NCI-H82 (cell line): ENCODE measurements at regions not wholly inside any gene's neighbourhood (a gene's known extent, or its start where the extent isn't known, plus 50 kb on each side); places are given as distances from the start of the nearest gene placed in this dataset.

Experiments used
- DNase-seq: peaks from one replicate; lab custom pipeline; 2025; lab: John Stamatoyannopoulos, UW

- DNase-seq = no peak
These were observed 55.4 kb downstream of the GSX1 start for GRCh38 chr13:27847669-27848068.

- no peak for DNase-seq
These were observed 59.0 kb downstream of the GSX1 start for GRCh38 chr13:27851096-27851850.

DNA sequence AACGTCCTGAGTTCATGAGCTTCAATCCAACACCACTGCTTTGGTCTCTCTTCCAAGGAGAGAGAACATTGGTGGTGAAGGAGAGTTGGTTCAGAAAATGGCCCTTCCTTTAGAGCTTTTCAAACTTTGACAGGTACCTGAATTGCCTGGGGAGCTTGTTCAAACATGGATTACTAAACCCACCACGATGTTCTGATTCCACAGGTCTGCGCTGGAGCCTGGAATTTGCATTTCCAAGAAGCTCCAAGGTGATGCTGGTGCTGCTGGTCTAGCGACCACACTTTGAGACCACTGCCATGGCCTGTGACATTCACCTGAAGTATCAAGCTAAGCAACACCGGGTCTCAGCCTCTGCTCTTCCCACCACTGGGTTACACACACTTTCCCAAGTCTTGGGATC lies 60.2 kb downstream of the GSX1 start:
- DNase-seq = no peak

GRCh38 chr13:27853335-27853734 lies 61.1 kb downstream of the GSX1 start:
- DNase-seq = no peak

- no peak for DNase-seq
These were observed 61.6 kb downstream of the GSX1 start for GRCh38 chr13:27853861-27854260.

- DNase-seq = no peak
These were observed 62.3 kb downstream of the GSX1 start for GRCh38 chr13:27854606-27855005.

DNA sequence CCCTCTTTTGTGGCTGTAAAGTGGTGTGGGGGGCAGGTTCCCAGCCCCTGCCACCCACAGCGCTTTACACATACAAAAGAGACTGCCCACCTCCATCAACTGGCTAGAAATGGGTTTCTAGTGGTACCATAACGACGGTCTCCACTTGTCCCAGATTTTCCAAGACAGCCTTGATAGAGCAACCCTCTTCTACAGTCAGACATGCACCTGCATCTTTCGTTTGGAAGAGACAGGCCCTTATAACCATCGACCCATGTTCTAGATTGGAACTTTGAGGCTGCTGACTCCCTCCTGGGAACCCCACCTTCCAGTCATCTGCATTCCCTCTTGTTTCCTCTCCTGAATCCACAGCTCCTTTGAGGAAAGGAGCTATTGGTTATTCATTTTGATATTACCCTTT lies 63.1 kb downstream of the GSX1 start:
- DNase-seq = no peak

GRCh38 chr13:27857282-27857681 lies 62.5 kb upstream of the PDX1 start:
- DNase-seq = peak; percentile 18

DNA sequence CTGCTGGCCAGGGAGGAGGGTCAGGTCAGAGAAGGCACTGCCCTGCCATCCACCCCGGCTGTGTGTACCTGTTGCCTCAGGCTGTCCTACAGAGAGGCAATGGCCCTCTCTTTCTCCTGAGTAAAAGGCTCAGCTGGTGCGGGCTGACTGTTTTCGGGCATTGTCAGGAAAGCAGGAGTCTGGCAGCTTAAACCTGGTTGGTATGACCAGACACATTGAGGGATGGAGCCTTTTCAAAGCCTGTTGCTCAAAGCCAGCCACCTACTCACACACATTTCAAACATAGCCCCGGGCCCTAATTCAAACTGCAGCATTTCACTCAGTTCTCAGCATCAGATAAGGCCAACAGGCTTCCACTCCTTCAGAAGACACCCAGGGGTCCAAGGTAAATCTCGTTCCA lies 61.8 kb upstream of the PDX1 start:
- no peak for DNase-seq

GRCh38 chr13:27860743-27861142 lies 59.1 kb upstream of the PDX1 start:
- no peak for DNase-seq

GRCh38 chr13:27861165-27861564 lies 58.6 kb upstream of the PDX1 start:
- DNase-seq = no peak

- DNase-seq = no peak
These were observed 51.0 kb upstream of the PDX1 start for GRCh38 chr13:27868641-27869435.

DNA sequence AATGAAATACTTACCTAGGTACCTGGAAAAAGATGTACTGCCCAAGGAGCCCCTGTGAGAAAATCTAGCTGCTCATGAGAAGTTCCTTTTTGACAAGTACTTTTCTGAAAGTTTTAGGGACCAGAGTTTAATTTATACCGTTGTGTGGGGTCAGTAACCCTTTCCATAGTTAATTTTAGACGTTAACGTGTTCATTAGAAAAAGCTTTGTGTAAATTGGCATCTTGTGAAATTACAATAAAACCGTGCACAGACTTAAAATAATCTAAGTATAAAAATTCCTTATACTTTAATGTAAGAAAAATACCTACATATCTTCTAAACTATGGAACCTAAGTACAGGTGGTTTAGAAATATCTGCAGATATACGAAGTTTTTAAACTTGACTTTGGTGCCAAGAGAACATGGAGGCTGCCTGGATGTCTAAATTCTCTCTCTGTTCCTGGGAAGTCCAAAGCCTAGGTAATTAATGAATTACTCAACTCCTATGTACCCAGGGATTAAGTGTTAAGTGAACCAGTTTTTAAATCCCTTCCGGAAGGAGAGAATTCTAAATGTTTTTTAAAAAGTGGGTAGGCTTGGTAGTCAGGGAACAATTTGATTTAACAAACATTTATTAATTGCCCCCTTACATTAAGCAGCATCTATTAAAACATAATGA lies 50.2 kb upstream of the PDX1 start:
- DNase-seq = peak; percentile 8
